HG03097 (cell line): ENCODE measurements at regions not wholly inside any gene's neighbourhood (a gene's known extent, or its start where the extent isn't known, plus 50 kb on each side); places are given as distances from the start of the nearest gene placed in this dataset.

Source experiments
- ATAC-seq: cut with Tn5 transposase; IDR thresholded peaks from one replicate; pipeline ENCODE4 v1.9.1; 2021; ENCODE audit not compliant: unreplicated experiment, low FRiP score

- no peak for ATAC-seq
These were observed 223.3 kb downstream of the FBXO15 start for GRCh38 chr18:73924307-73924706.

- no peak for ATAC-seq
These were observed 223.8 kb downstream of the FBXO15 start for GRCh38 chr18:73923866-73924265.

GRCh38 chr18:73920033-73920432, 227.6 kb downstream of the FBXO15 start:
- no peak for ATAC-seq

- no peak for ATAC-seq
These were observed 228.8 kb downstream of the FBXO15 start for GRCh38 chr18:73918816-73919215.

- no peak for ATAC-seq
These were observed 230.6 kb downstream of the FBXO15 start for GRCh38 chr18:73917046-73917445.

GRCh38 chr18:73913505-73913904, 234.1 kb downstream of the FBXO15 start:
- no peak for ATAC-seq

- no peak for ATAC-seq
These were observed 239.3 kb downstream of the FBXO15 start for GRCh38 chr18:73908323-73908722.

- no peak for ATAC-seq
These were observed 246.1 kb downstream of the FBXO15 start for GRCh38 chr18:73901566-73901965.

- ATAC-seq, result no peak
These were observed 246.5 kb downstream of the FBXO15 start for GRCh38 chr18:73901151-73901550.

- no peak for ATAC-seq
These were observed 247.4 kb downstream of the FBXO15 start for GRCh38 chr18:73900106-73900835.

- ATAC-seq, result no peak
These were observed 250.1 kb downstream of the FBXO15 start for GRCh38 chr18:73897517-73897916.

- no peak for ATAC-seq
These were observed 250.9 kb downstream of the FBXO15 start for GRCh38 chr18:73896685-73897084.

GRCh38 chr18:73895701-73896100, 251.9 kb downstream of the FBXO15 start:
- ATAC-seq, result no peak

- no peak for ATAC-seq
These were observed 253.8 kb downstream of the FBXO15 start for GRCh38 chr18:73893880-73894279.

GRCh38 chr18:73891572-73892421, 255.8 kb downstream of the FBXO15 start:
- ATAC-seq, result no peak

- no peak for ATAC-seq
These were observed 259.1 kb downstream of the FBXO15 start for GRCh38 chr18:73888565-73888964.

GRCh38 chr18:73887801-73888200, 259.8 kb downstream of the FBXO15 start:
- no peak for ATAC-seq

- ATAC-seq, result no peak
These were observed 262.8 kb downstream of the FBXO15 start for GRCh38 chr18:73884868-73885267.

- no peak for ATAC-seq
These were observed 266.2 kb downstream of the FBXO15 start for GRCh38 chr18:73881396-73881917.

- ATAC-seq, result no peak
These were observed 267.2 kb downstream of the FBXO15 start for GRCh38 chr18:73880387-73880786.

GRCh38 chr18:73879766-73880165, 267.9 kb downstream of the FBXO15 start:
- ATAC-seq, result no peak

GRCh38 chr18:73879328-73879727, 268.3 kb downstream of the FBXO15 start:
- no peak for ATAC-seq
